ENCODE measurements at regions not wholly inside any gene's neighbourhood (a gene's known extent, or its start where the extent isn't known, plus 50 kb on each side); places are given as distances from the start of the nearest gene placed in this dataset.

- no peak for TF ChIP-seq ZNF274 (IDR thresholded peaks at IDR 0.05; ENCODE audit: low read depth, low read length)
- no peak for TF ChIP-seq YY1 (IDR thresholded peaks at IDR 0.05; ENCODE audit: insufficient read depth, insufficient read length)
- TF ChIP-seq SUZ12 (IDR thresholded peaks at IDR 0.05; ENCODE audit: extremely low read depth, insufficient read depth, insufficient read length): no peak
- H3K27me3 ChIP-seq (ENCODE audit: insufficient read depth, insufficient read length): no peaks in the 10 kb centered on the region
- no peak overlapping the region for H3K9ac ChIP-seq (ENCODE audit: insufficient read length, low read depth)
- no peaks in the 10 kb centered on the region for H3K36me3 ChIP-seq (ENCODE audit: insufficient read depth, insufficient read length, low read length)
- peaks cover 15% of the 10 kb centered on the region for H3K9me3 ChIP-seq (ENCODE audit: insufficient read depth, low read length)
- H3K4me1 ChIP-seq (ENCODE audit: insufficient read depth, insufficient read length): no peaks in the 10 kb centered on the region
- no peak overlapping the region for H3K4me3 ChIP-seq (ENCODE audit: insufficient read length, low read depth)
- no peak for DNase-seq (ENCODE audit: low read depth, low spot score)
Observed at GRCh38 chr11:69348414-69349235, 54.7 kb downstream of the MYEOV start.

GRCh38 chr11:69350040-69350439, 56.1 kb downstream of the MYEOV start:
- no peak overlapping the region for H3K9ac ChIP-seq (ENCODE audit: insufficient read length, low read depth)
- H3K4me3 ChIP-seq (ENCODE audit: insufficient read length, low read depth): no peak overlapping the region
- no peaks in the 10 kb centered on the region for H3K27me3 ChIP-seq (ENCODE audit: insufficient read depth, insufficient read length)
- H3K9me3 ChIP-seq (ENCODE audit: insufficient read depth, low read length): peaks cover 15% of the 10 kb centered on the region
- DNase-seq (ENCODE audit: low read depth, low spot score): no peak
- TF ChIP-seq SUZ12 (IDR thresholded peaks at IDR 0.05; ENCODE audit: extremely low read depth, insufficient read depth, insufficient read length): no peak
- no peak for TF ChIP-seq ZNF274 (IDR thresholded peaks at IDR 0.05; ENCODE audit: low read depth, low read length)
- TF ChIP-seq YY1 (IDR thresholded peaks at IDR 0.05; ENCODE audit: insufficient read depth, insufficient read length): no peak
- H3K36me3 ChIP-seq (ENCODE audit: insufficient read depth, insufficient read length, low read length): no peaks in the 10 kb centered on the region
- H3K4me1 ChIP-seq (ENCODE audit: insufficient read depth, insufficient read length): peaks cover 9% of the 10 kb centered on the region

DNA sequence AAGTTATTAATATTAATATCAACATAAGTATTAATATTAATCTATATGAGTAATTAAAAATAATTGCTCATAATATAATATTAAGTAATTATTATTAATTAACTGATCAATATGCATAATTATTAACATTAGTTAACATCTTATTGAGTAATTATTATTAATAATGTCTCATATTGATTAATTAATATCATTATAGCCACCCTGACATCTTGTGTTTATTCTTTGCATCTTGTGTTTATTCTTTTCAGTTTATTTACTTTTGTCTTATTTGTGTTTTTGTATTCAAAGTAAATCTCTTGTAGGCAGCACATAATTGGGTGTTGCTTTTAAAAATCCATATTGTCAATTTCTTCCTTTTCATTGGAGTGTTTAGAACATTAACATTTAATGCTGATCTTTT, 56.6 kb downstream of the MYEOV start:
- TF ChIP-seq YY1 (IDR thresholded peaks at IDR 0.05; ENCODE audit: insufficient read depth, insufficient read length): no peak
- no peak for TF ChIP-seq ZNF274 (IDR thresholded peaks at IDR 0.05; ENCODE audit: low read depth, low read length)
- TF ChIP-seq SUZ12 (IDR thresholded peaks at IDR 0.05; ENCODE audit: extremely low read depth, insufficient read depth, insufficient read length): no peak
- H3K9ac ChIP-seq (ENCODE audit: insufficient read length, low read depth): no peak overlapping the region
- no peak overlapping the region for H3K4me3 ChIP-seq (ENCODE audit: insufficient read length, low read depth)
- H3K9me3 ChIP-seq (ENCODE audit: insufficient read depth, low read length): peaks cover 15% of the 10 kb centered on the region
- DNase-seq (ENCODE audit: low read depth, low spot score): no peak
- no peaks in the 10 kb centered on the region for H3K36me3 ChIP-seq (ENCODE audit: insufficient read depth, insufficient read length, low read length)
- peaks cover 9% of the 10 kb centered on the region for H3K4me1 ChIP-seq (ENCODE audit: insufficient read depth, insufficient read length)
- no peaks in the 10 kb centered on the region for H3K27me3 ChIP-seq (ENCODE audit: insufficient read depth, insufficient read length)

DNA sequence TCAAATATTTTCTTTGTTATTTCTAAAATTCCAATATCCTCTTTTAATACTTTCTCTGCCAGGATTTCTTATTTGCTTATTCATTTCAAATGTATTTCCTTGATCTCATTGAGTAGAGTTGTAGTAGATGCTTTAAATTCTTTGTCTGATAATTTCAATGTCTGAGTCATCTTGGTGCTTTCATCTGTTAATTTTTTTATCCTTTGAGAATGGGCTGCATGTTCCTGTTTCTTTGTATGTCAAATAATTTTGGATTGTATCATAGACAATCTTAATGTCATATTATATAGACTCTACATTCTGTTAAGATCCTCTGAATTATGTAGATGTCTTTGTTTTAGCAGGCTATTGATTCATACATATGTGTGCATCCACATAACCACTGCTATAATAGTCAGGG, 57.5 kb downstream of the MYEOV start:
- H3K4me1 ChIP-seq (ENCODE audit: insufficient read depth, insufficient read length): peaks cover 11% of the 10 kb centered on the region
- DNase-seq (ENCODE audit: low read depth, low spot score): no peak
- no peak for TF ChIP-seq SUZ12 (IDR thresholded peaks at IDR 0.05; ENCODE audit: extremely low read depth, insufficient read depth, insufficient read length)
- TF ChIP-seq YY1 (IDR thresholded peaks at IDR 0.05; ENCODE audit: insufficient read depth, insufficient read length): no peak
- no peak for TF ChIP-seq ZNF274 (IDR thresholded peaks at IDR 0.05; ENCODE audit: low read depth, low read length)
- H3K9ac ChIP-seq (ENCODE audit: insufficient read length, low read depth): no peak overlapping the region
- H3K36me3 ChIP-seq (ENCODE audit: insufficient read depth, insufficient read length, low read length): no peaks in the 10 kb centered on the region
- H3K27me3 ChIP-seq (ENCODE audit: insufficient read depth, insufficient read length): no peaks in the 10 kb centered on the region
- H3K9me3 ChIP-seq (ENCODE audit: insufficient read depth, low read length): peaks cover 15% of the 10 kb centered on the region
- H3K4me3 ChIP-seq (ENCODE audit: insufficient read length, low read depth): no peak overlapping the region

GRCh38 chr11:69352166-69352565, 58.2 kb downstream of the MYEOV start:
- TF ChIP-seq YY1 (IDR thresholded peaks at IDR 0.05; ENCODE audit: insufficient read depth, insufficient read length) (no peak), ZNF274 (IDR thresholded peaks at IDR 0.05; ENCODE audit: low read depth, low read length) (no peak), SUZ12 (IDR thresholded peaks at IDR 0.05; ENCODE audit: extremely low read depth, insufficient read depth, insufficient read length) (no peak)

GRCh38 chr11:69352715-69353319, 58.9 kb downstream of the MYEOV start:
- Histone ChIP-seq H3K9ac (ENCODE audit: insufficient read length, low read depth) (no peak overlapping the region), H3K4me3 (ENCODE audit: insufficient read length, low read depth) (no peak overlapping the region), H3K4me1 (ENCODE audit: insufficient read depth, insufficient read length) (peaks cover 11% of the 10 kb centered on the region), H3K36me3 (ENCODE audit: insufficient read depth, insufficient read length, low read length) (no peaks in the 10 kb centered on the region), H3K27me3 (ENCODE audit: insufficient read depth, insufficient read length) (no peaks in the 10 kb centered on the region), H3K9me3 (ENCODE audit: insufficient read depth, low read length) (peaks cover 14% of the 10 kb centered on the region)
- no peak for DNase-seq (ENCODE audit: low read depth, low spot score)
- no peak for TF ChIP-seq SUZ12 (IDR thresholded peaks at IDR 0.05; ENCODE audit: extremely low read depth, insufficient read depth, insufficient read length)
- TF ChIP-seq YY1 (IDR thresholded peaks at IDR 0.05; ENCODE audit: insufficient read depth, insufficient read length): no peak
- no peak for TF ChIP-seq ZNF274 (IDR thresholded peaks at IDR 0.05; ENCODE audit: low read depth, low read length)

More at GRCh38 chr11:69352166-69352565, 58.2 kb downstream of the MYEOV start:
- no peak overlapping the region for H3K9ac ChIP-seq (ENCODE audit: insufficient read length, low read depth)
- DNase-seq (ENCODE audit: low read depth, low spot score): no peak
- peaks cover 11% of the 10 kb centered on the region for H3K4me1 ChIP-seq (ENCODE audit: insufficient read depth, insufficient read length)
- no peak overlapping the region for H3K4me3 ChIP-seq (ENCODE audit: insufficient read length, low read depth)
- H3K9me3 ChIP-seq (ENCODE audit: insufficient read depth, low read length): peaks cover 15% of the 10 kb centered on the region
- no peaks in the 10 kb centered on the region for H3K36me3 ChIP-seq (ENCODE audit: insufficient read depth, insufficient read length, low read length)
- H3K27me3 ChIP-seq (ENCODE audit: insufficient read depth, insufficient read length): no peaks in the 10 kb centered on the region

Data from NT2/D1 (cell line).